Esophagus squamous epithelium (tissue), 5 donors: ENCODE measurements at regions not wholly inside any gene's neighbourhood (a gene's known extent, or its start where the extent isn't known, plus 50 kb on each side); places are given as distances from the start of the nearest gene placed in this dataset.
A peak's percentile ranks its signal among the peaks of the same experiment; 100 is the strongest.

Experiments
- DNase-seq: peaks from one replicate; lab custom pipeline; 2025; lab: John Stamatoyannopoulos, UW
- H3K27ac ChIP-seq, 4 donors: fragments of 200-600 bp; sonication (generic); one replicate each; pipeline ENCODE4 v1.5.1; 2016 to 2019; ENCODE audit warnings: mild to moderate bottlenecking in 1 of 4
- H3K27me3 ChIP-seq, 4 donors: fragments of 200-600 bp; sonication (generic); 1 replicate in 3 of 4; 2 replicates in 1 of 4; pipeline versions ENCODE4 v1.5.1 to v1.6.0; 2017 to 2021; ENCODE audit warnings: antibody characterized with exemption in 1 of 4
- H3K36me3 ChIP-seq, 3 donors: fragments of 200-600 bp; sonication (generic); one replicate each; pipeline ENCODE4 v1.5.1; 2016 to 2019
- H3K4me1 ChIP-seq, 3 donors: fragments of 200-600 bp; sonication (generic); one replicate each; pipeline ENCODE4 v1.5.1; 2017 to 2019
- H3K4me3 ChIP-seq, 4 donors: fragments of 200-600 bp; sonication (generic); 1 replicate in 3 of 4; 2 replicates in 1 of 4; pipeline ENCODE4 v1.5.1; 2016 to 2019; ENCODE audit warnings: mild to moderate bottlenecking in 2 of 4, moderate library complexity in 1 of 4
- H3K9me3 ChIP-seq, 3 donors: fragments of 200-600 bp; sonication (generic); one replicate each; pipeline ENCODE4 v1.5.1; 2016 to 2019
- POLR2A ChIP-seq, 4 donors: fragments of 450-650 bp; IDR thresholded peaks; one replicate each; pipeline ENCODE4 v1.6.1; 2017; ENCODE audit warnings: antibody characterized with exemption in 4 of 4, mild to moderate bottlenecking in 4 of 4, moderate library complexity in 3 of 4
- WGBS, 2 donors: methylation state at CpG; one replicate each; pipeline ENCODE4 v1.1.5; 2018; 5-methylcytosine and 5-hydroxymethylcytosine counted together
- intact Hi-C: fragments of 100-400 bp; cut with DNase I; formaldehyde crosslinking; loops from one replicate; pipeline ENCODE4 v1.15.0; 2022
- TF ChIP-seq, protein P1 (sequence below), 6 experiments: fragments of 450-650 bp in 4 of 6; fragments of 200-600 bp in 2 of 6; sonication (generic) in 2 of 6; IDR thresholded peaks; one replicate each; pipeline ENCODE4 v1.5.1; 2016 to 2019; ENCODE audit warnings: antibody characterized with exemption in 6 of 6, mild to moderate bottlenecking in 4 of 6, moderate library complexity in 4 of 6
- donor health status: DM: yes; HTN: yes; CAD: no.

GRCh38 chr1:182198006-182198605 lies 136.6 kb upstream of the ZNF648 start:
- no peak overlapping the region for H3K4me3 ChIP-seq
- H3K27ac ChIP-seq: peak overlapping the region; percentile 10 to 82 (median 72)
- 40 to 49% methylated on average over 4 of the region's 4 CpGs for WGBS, 2 donors
- no peaks in the 10 kb centered on the region for H3K27me3 ChIP-seq
- no peaks in the 10 kb centered on the region for H3K9me3 ChIP-seq
- intact Hi-C loops: no loop called here
- DNase-seq: no peak
- no peaks in the 10 kb centered on the region for H3K36me3 ChIP-seq
- TF ChIP-seq POLR2A (IDR thresholded peaks at IDR 0.05): no peak
- TF ChIP-seq, protein P1, sequence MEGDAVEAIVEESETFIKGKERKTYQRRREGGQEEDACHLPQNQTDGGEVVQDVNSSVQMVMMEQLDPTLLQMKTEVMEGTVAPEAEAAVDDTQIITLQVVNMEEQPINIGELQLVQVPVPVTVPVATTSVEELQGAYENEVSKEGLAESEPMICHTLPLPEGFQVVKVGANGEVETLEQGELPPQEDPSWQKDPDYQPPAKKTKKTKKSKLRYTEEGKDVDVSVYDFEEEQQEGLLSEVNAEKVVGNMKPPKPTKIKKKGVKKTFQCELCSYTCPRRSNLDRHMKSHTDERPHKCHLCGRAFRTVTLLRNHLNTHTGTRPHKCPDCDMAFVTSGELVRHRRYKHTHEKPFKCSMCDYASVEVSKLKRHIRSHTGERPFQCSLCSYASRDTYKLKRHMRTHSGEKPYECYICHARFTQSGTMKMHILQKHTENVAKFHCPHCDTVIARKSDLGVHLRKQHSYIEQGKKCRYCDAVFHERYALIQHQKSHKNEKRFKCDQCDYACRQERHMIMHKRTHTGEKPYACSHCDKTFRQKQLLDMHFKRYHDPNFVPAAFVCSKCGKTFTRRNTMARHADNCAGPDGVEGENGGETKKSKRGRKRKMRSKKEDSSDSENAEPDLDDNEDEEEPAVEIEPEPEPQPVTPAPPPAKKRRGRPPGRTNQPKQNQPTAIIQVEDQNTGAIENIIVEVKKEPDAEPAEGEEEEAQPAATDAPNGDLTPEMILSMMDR (IDR thresholded peaks at IDR 0.05): peak in 5 of 6 experiments; percentile 10 to 51 (median 29)
- peaks cover 9 to 22% (median 11%) of the 10 kb centered on the region in 3 donors for H3K4me1 ChIP-seq

GRCh38 chr1:182196897-182197870 lies 135.7 kb upstream of the ZNF648 start:
- TF ChIP-seq POLR2A (IDR thresholded peaks at IDR 0.05): no peak
- TF ChIP-seq, protein P1 (IDR thresholded peaks at IDR 0.05): no peak
- Histone ChIP-seq H3K4me1 (peaks cover 9 to 22% (median 11%) of the 10 kb centered on the region in 3 donors), H3K4me3 (no peak overlapping the region), H3K9me3 (no peaks in the 10 kb centered on the region), H3K27me3 (no peaks in the 10 kb centered on the region), H3K27ac (peak overlapping the region; percentile 10 to 82 (median 72)), H3K36me3 (no peaks in the 10 kb centered on the region)
- intact Hi-C loops: no loop called here
- 40 to 42% methylated on average over 6 to 7 of the region's 7 CpGs for WGBS, 2 donors
- no peak for DNase-seq

GRCh38 chr1:182195733-182196132 lies 134.2 kb upstream of the ZNF648 start:
- no peaks in the 10 kb centered on the region for H3K36me3 ChIP-seq
- no peak for TF ChIP-seq POLR2A (IDR thresholded peaks at IDR 0.05)
- TF ChIP-seq, protein P1 (IDR thresholded peaks at IDR 0.05): no peak
- peaks cover 9 to 33% (median 16%) of the 10 kb centered on the region in 3 donors for H3K4me1 ChIP-seq
- no peak overlapping the region for H3K27ac ChIP-seq
- intact Hi-C loops: no loop called here
- no peak for DNase-seq
- H3K4me3 ChIP-seq: no peak overlapping the region
- WGBS, 2 donors: 86 to 91% methylated on average over 1 of the region's 1 CpG
- H3K27me3 ChIP-seq: no peaks in the 10 kb centered on the region
- no peaks in the 10 kb centered on the region for H3K9me3 ChIP-seq

GRCh38 chr1:182193908-182194550 lies 132.5 kb upstream of the ZNF648 start:
- Histone ChIP-seq H3K27ac (peak overlapping the region in 1 of 4 donors; percentile 11), H3K27me3 (no peaks in the 10 kb centered on the region), H3K4me1 (peaks cover 9 to 33% (median 16%) of the 10 kb centered on the region in 3 donors), H3K4me3 (no peak overlapping the region), H3K36me3 (no peaks in the 10 kb centered on the region), H3K9me3 (no peaks in the 10 kb centered on the region)
- no peak for DNase-seq
- TF ChIP-seq POLR2A (IDR thresholded peaks at IDR 0.05): no peak
- TF ChIP-seq, protein P1 (IDR thresholded peaks at IDR 0.05): no peak
- intact Hi-C loops: no loop called here
- WGBS, 2 donors: 76 to 87% methylated on average over 4 of the region's 4 CpGs
